B cell (primary cell): ENCODE measurements at regions not wholly inside any gene's neighbourhood (a gene's known extent, or its start where the extent isn't known, plus 50 kb on each side); places are given as distances from the start of the nearest gene placed in this dataset.

Experiments used
- EZH2 ChIP-seq: IDR thresholded peaks from 2 replicates; pipeline ENCODE4 v1.6.1; 2012; ENCODE audit warnings: borderline replicate concordance, low read depth, mild to moderate bottlenecking, moderate library complexity, low read length; ENCODE audit not compliant: insufficient read depth, poor library complexity, severe bottlenecking
- TF ChIP-seq, protein P1 (sequence below): fragments of 200-600 bp; IDR thresholded peaks from one replicate; pipeline ENCODE4 v1.8.0; 2022; ENCODE audit warnings: antibody characterized with exemption, mild to moderate bottlenecking

DNA sequence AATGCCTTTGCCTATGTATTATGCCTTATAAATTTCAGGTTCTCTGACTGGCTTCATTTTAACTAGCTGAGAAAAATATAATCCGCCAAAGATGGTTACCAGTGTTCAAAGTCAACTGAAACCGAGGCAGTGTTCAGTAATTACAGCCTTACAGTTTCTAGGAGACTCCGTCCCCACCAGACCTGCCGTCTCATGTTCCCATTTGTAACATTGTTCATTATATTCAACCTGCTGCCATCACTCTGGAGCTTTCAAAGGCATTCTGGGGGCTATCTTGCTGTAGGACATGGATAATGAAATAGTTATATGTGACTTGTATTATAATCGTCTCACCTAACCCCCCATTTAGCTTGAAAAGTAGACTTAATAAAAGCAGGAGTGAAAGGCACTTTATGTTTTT lies 302.5 kb downstream of the RWDD3 start:
- no peak for TF ChIP-seq EZH2
- TF ChIP-seq, protein P1, sequence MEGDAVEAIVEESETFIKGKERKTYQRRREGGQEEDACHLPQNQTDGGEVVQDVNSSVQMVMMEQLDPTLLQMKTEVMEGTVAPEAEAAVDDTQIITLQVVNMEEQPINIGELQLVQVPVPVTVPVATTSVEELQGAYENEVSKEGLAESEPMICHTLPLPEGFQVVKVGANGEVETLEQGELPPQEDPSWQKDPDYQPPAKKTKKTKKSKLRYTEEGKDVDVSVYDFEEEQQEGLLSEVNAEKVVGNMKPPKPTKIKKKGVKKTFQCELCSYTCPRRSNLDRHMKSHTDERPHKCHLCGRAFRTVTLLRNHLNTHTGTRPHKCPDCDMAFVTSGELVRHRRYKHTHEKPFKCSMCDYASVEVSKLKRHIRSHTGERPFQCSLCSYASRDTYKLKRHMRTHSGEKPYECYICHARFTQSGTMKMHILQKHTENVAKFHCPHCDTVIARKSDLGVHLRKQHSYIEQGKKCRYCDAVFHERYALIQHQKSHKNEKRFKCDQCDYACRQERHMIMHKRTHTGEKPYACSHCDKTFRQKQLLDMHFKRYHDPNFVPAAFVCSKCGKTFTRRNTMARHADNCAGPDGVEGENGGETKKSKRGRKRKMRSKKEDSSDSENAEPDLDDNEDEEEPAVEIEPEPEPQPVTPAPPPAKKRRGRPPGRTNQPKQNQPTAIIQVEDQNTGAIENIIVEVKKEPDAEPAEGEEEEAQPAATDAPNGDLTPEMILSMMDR = no peak
